LNCAP (cell line): ENCODE measurements at regions not wholly inside any gene's neighbourhood (a gene's known extent, or its start where the extent isn't known, plus 50 kb on each side); places are given as distances from the start of the nearest gene placed in this dataset.

ENCODE experiments used
- CTCF ChIP-seq: fragments of 450-650 bp; IDR thresholded peaks from 2 replicates; pipeline ENCODE4 v1.5.1; 2017; ENCODE audit warnings: mild to moderate bottlenecking

GRCh38 chr18:4704781-4705180, 249.7 kb upstream of the DLGAP1 start:
- no peak for TF ChIP-seq CTCF

- no peak for TF ChIP-seq CTCF
These were observed 236.7 kb upstream of the DLGAP1 start for GRCh38 chr18:4691836-4692235.

GRCh38 chr18:4677006-4677405, 221.9 kb upstream of the DLGAP1 start:
- no peak for TF ChIP-seq CTCF

- no peak for TF ChIP-seq CTCF
These were observed 217.1 kb upstream of the DLGAP1 start for GRCh38 chr18:4672162-4672561.

GRCh38 chr18:4658804-4659203, 203.7 kb upstream of the DLGAP1 start:
- TF ChIP-seq CTCF = no peak

- TF ChIP-seq CTCF = no peak
These were observed 198.3 kb upstream of the DLGAP1 start for GRCh38 chr18:4653418-4653817.

GRCh38 chr18:4641771-4642368, 186.8 kb upstream of the DLGAP1 start:
- TF ChIP-seq CTCF = no peak
